ENCODE measurements at regions not wholly inside any gene's neighbourhood (a gene's known extent, or its start where the extent isn't known, plus 50 kb on each side); places are given as distances from the start of the nearest gene placed in this dataset.

DNA sequence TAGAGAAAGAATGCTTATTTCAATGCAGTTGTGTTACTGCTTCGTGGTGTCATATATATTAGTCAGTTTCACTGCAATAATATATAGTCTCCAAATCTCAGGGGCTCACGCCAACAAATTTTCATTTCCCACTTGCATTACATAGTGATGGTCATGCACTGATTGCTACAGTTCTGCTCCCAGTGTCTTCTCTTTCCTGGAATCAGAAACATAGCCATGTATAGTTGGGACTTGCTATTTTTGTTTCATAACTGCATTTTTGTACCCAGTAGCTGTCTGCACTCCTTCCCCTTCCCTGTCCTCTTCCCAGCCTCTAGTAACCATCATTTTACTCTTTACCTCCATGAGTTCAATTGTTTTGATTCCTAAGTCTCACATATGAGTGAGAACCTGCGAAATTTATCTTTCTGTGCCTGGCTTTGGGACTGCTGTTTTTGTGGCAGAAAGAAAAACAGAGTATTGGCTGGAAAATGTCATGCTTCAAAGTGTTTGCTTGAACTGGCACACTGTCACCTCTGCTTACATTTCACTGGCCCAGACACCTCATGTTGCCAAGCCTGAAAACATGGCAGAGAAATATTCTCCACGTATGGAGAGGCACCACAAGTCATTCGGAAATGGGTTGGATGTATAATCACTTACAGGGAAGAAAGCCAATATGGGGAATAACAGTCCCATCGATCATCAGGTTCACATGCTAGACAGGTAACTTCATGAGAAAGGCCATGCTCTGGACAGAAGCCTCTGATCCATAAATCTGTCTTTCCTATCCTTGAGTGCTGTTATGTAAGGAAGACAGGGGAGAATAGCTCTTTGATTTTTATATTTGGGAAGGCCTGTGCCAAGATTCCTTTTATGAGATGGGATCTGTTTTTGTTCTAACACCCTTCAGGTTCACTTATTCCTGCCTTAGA is 60.4 kb upstream of the BACH1 start:
- ATAC-seq: no peak
- Mint-ChIP-seq H3K9me3 (ENCODE audit: low read depth) (no peaks in the 10 kb centered on the region), H3K36me3 (ENCODE audit: low read depth) (no peaks in the 10 kb centered on the region), H3K27ac (no peak overlapping the region), H3K4me3 (no peak overlapping the region), H3K27me3 (peaks cover 8% of the 10 kb centered on the region), H3K4me1 (peaks cover 26% of the 10 kb centered on the region)
- intact Hi-C loops (cut with DNase I, micrococcal nuclease): loop anchor here (10.0 kb wide), 1 partner anchor 464 kb away; no protein-coding TSS in a partner anchor
- POLR2A ChIA-PET: no interaction called here
- CTCF ChIA-PET: interaction anchor here (0.6 to 1.2 kb wide), 2 partner anchors 10 to 151 kb away, joined by 3 to 4 read pairs; no protein-coding TSS in a partner anchor
- DNase-seq: no peak

GRCh38 chr21:29238967-29239290 is 59.8 kb upstream of the BACH1 start:
- H3K4me1 Mint-ChIP-seq: peaks cover 22% of the 10 kb centered on the region

GRCh38 chr21:29240136-29240535 is 58.6 kb upstream of the BACH1 start:
- H3K4me3 Mint-ChIP-seq: no peak overlapping the region
- H3K36me3 Mint-ChIP-seq (ENCODE audit: low read depth): no peaks in the 10 kb centered on the region
- DNase-seq: no peak
- H3K27me3 Mint-ChIP-seq: peaks cover 8% of the 10 kb centered on the region
- peaks cover 19% of the 10 kb centered on the region for H3K4me1 Mint-ChIP-seq
- no peak for ATAC-seq
- H3K9me3 Mint-ChIP-seq (ENCODE audit: low read depth): no peaks in the 10 kb centered on the region
- CTCF ChIA-PET: no interaction called here
- no peak overlapping the region for H3K27ac Mint-ChIP-seq
- intact Hi-C loops (cut with DNase I, micrococcal nuclease): no loop called here
- POLR2A ChIA-PET: no interaction called here

More at GRCh38 chr21:29238967-29239290, 59.8 kb upstream of the BACH1 start:
- Mint-ChIP-seq H3K27ac (no peak overlapping the region), H3K36me3 (ENCODE audit: low read depth) (no peaks in the 10 kb centered on the region), H3K27me3 (peaks cover 8% of the 10 kb centered on the region), H3K9me3 (ENCODE audit: low read depth) (no peaks in the 10 kb centered on the region), H3K4me3 (no peak overlapping the region)
- POLR2A ChIA-PET: no interaction called here
- CTCF ChIA-PET: interaction anchor here (1.2 kb wide), 1 partner anchor 9 kb away, joined by 4 read pairs; no protein-coding TSS in a partner anchor
- no peak for DNase-seq
- intact Hi-C loops (cut with DNase I, micrococcal nuclease): loop anchor here (10.0 kb wide), 1 partner anchor 464 kb away; no protein-coding TSS in a partner anchor
- ATAC-seq: no peak

DNA sequence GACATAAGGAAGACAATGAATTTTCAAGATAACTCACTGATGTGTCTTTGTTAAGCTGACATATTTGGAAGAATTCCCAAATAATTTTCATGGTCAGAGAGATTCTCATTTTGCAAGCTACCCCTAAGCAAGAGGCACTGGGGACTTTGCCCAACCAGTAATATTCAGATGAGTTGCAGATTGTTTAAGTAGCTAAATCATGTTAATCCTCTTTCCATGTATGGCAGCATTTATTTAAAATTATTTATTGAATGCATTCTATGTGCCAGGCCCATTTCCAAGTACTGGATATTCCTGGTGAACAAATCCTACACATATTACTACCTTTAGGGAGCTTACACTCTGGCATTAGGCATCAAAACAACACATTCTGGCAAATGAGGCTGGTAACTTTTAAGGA is 56.5 kb upstream of the BACH1 start:
- DNase-seq (no peak), ATAC-seq (no peak)
- CTCF ChIA-PET: interaction anchor here (0.9 kb wide), 2 partner anchors 17 to 54 kb away, joined by 3 to 4 read pairs; no protein-coding TSS in a partner anchor
- Mint-ChIP-seq H3K9me3 (ENCODE audit: low read depth) (no peaks in the 10 kb centered on the region), H3K4me1 (peaks cover 15% of the 10 kb centered on the region), H3K27me3 (peaks cover 7% of the 10 kb centered on the region), H3K27ac (no peak overlapping the region), H3K36me3 (ENCODE audit: low read depth) (no peaks in the 10 kb centered on the region), H3K4me3 (no peak overlapping the region)
- POLR2A ChIA-PET: no interaction called here
- intact Hi-C loops (cut with DNase I, micrococcal nuclease): no loop called here

GRCh38 chr21:29243188-29243587 is 55.5 kb upstream of the BACH1 start:
- POLR2A ChIA-PET: no interaction called here
- peaks cover 15% of the 10 kb centered on the region for H3K4me1 Mint-ChIP-seq
- no peak for ATAC-seq
- no peaks in the 10 kb centered on the region for H3K9me3 Mint-ChIP-seq (ENCODE audit: low read depth)
- intact Hi-C loops (cut with DNase I, micrococcal nuclease): no loop called here
- H3K4me3 Mint-ChIP-seq: no peak overlapping the region
- no peaks in the 10 kb centered on the region for H3K36me3 Mint-ChIP-seq (ENCODE audit: low read depth)
- H3K27me3 Mint-ChIP-seq: peaks cover 9% of the 10 kb centered on the region
- DNase-seq: no peak
- no peak overlapping the region for H3K27ac Mint-ChIP-seq
- CTCF ChIA-PET: no interaction called here

DNA sequence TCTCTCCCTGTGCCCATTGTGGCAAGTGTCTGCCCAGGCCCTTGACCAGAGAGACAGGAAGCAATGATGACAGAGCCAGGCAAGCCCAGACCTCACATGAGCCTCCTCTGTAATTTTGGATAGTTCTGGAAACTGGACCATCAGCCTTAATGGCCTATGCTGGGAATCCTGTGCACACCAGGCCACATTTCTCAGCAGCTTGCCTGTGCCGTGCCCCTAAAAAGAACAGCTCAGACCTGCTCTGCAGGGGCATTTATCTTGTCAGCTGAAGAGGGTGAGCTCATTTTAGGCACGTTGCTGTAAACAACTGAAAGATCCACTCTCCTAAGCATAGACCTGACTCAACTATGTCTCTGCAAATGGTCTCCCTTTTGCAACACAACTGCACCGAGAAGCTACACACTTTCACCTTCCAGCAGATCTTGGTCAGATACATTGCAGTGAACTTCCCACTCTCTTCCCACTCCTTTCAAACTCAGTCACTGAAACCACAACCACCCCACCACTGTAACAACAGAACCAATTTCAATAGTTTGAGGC is 53.5 kb upstream of the BACH1 start:
- POLR2A ChIA-PET: interaction anchor here (0.6 to 1.7 kb wide), 7 partner anchors 9 to 168 kb away, joined by 3 to 17 read pairs (median 5); partner anchors contain the start of gene BACH1
- DNase-seq (peak; percentile 53), ATAC-seq (peak; percentile 99)
- Mint-ChIP-seq H3K36me3 (ENCODE audit: low read depth) (no peaks in the 10 kb centered on the region), H3K4me3 (no peak overlapping the region), H3K9me3 (ENCODE audit: low read depth) (peaks cover 3% of the 10 kb centered on the region), H3K27ac (peak overlapping the region; percentile 28), H3K4me1 (peaks cover 13% of the 10 kb centered on the region), H3K27me3 (peaks cover 8% of the 10 kb centered on the region)
- intact Hi-C loops (cut with DNase I, micrococcal nuclease): loop anchor here (1.0 to 5.0 kb wide), 3 partner anchors 12 to 153 kb away; partner anchors contain the start of gene BACH1 (in 1 of the 2)
- CTCF ChIA-PET: interaction anchor here (0.7 to 2.1 kb wide), 10 partner anchors 9 to 398 kb away, joined by 3 to 12 read pairs (median 4); partner anchors contain the start of gene BACH1

GRCh38 chr21:29245863-29246262 is 52.9 kb upstream of the BACH1 start:
- H3K27ac Mint-ChIP-seq: no peak overlapping the region
- peaks cover 13% of the 10 kb centered on the region for H3K27me3 Mint-ChIP-seq
- H3K4me3 Mint-ChIP-seq: no peak overlapping the region
- H3K4me1 Mint-ChIP-seq: peaks cover 13% of the 10 kb centered on the region
- H3K36me3 Mint-ChIP-seq (ENCODE audit: low read depth): no peaks in the 10 kb centered on the region
- intact Hi-C loops (cut with DNase I, micrococcal nuclease): loop anchor here (1.0 to 5.0 kb wide), 3 partner anchors 13 to 154 kb away; partner anchors contain the start of gene BACH1 (in 1 of the 2)
- ChIA-PET CTCF (interaction anchor here (0.7 to 2.1 kb wide), 9 partner anchors 10 to 398 kb away, joined by 3 to 12 read pairs (median 3); partner anchors contain the start of gene BACH1), POLR2A (interaction anchor here (0.6 to 1.7 kb wide), 6 partner anchors 10 to 168 kb away, joined by 3 to 17 read pairs (median 5); partner anchors contain the start of gene BACH1)
- no peak for DNase-seq
- ATAC-seq: no peak
- H3K9me3 Mint-ChIP-seq (ENCODE audit: low read depth): peaks cover 3% of the 10 kb centered on the region

GRCh38 chr21:29246614-29247013 is 52.1 kb upstream of the BACH1 start:
- H3K4me1 Mint-ChIP-seq: peaks cover 13% of the 10 kb centered on the region
- CTCF ChIA-PET: no interaction called here
- ATAC-seq (no peak), DNase-seq (no peak)
- H3K27ac Mint-ChIP-seq: no peak overlapping the region
- POLR2A ChIA-PET: no interaction called here
- H3K27me3 Mint-ChIP-seq: peaks cover 15% of the 10 kb centered on the region
- no peak overlapping the region for H3K4me3 Mint-ChIP-seq
- H3K9me3 Mint-ChIP-seq (ENCODE audit: low read depth): peaks cover 3% of the 10 kb centered on the region
- intact Hi-C loops (cut with DNase I, micrococcal nuclease): loop anchor here in 1 of 2 experiments (5.0 kb wide), 1 partner anchor 154 kb away; no protein-coding TSS in a partner anchor
- H3K36me3 Mint-ChIP-seq (ENCODE audit: low read depth): no peaks in the 10 kb centered on the region

DNA sequence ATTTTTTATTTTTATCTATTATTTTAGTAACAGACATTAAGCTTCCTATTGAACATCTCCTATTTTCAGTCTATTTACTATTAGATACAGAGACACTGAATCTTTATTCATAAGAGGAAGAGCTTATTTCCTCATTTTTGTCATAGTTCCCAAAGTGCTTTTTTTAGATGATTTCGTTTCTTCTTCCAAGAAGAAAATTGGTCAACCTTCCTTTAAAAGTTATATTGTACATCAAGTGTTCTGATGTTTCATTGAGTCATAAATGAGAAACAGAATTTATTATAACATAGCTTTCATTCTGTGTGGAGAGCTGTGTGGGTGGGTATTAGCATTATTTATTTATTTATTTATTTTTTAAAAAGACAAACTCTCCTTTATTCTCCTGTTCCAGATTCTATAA is 50.6 kb upstream of the BACH1 start:
- H3K9me3 Mint-ChIP-seq (ENCODE audit: low read depth): peaks cover 10% of the 10 kb centered on the region
- no peak overlapping the region for H3K4me3 Mint-ChIP-seq
- ChIA-PET POLR2A (no interaction called here), CTCF (interaction anchor here (0.6 to 1.6 kb wide), 6 partner anchors 10 to 213 kb away, joined by 3 to 5 read pairs (median 3); no protein-coding TSS in a partner anchor)
- no peak overlapping the region for H3K27ac Mint-ChIP-seq
- DNase-seq (no peak), ATAC-seq (no peak)
- H3K4me1 Mint-ChIP-seq: peaks cover 13% of the 10 kb centered on the region
- H3K36me3 Mint-ChIP-seq (ENCODE audit: low read depth): peaks cover 4% of the 10 kb centered on the region
- intact Hi-C loops (cut with DNase I, micrococcal nuclease): loop anchor here in 1 of 2 experiments (5.0 kb wide), 1 partner anchor 156 kb away; no protein-coding TSS in a partner anchor
- peaks cover 22% of the 10 kb centered on the region for H3K27me3 Mint-ChIP-seq

Data from activated CD4-positive, alpha-beta T cell treated with anti-CD3 and anti-CD28 coated beads for 36 hours (primary cell).